ENCODE measurements at regions not wholly inside any gene's neighbourhood (a gene's known extent, or its start where the extent isn't known, plus 50 kb on each side); places are given as distances from the start of the nearest gene placed in this dataset.
A peak's percentile ranks its signal among the peaks of the same experiment; 100 is the strongest.
"Not testable (repeated sequence)": the region's sequence is repeated elsewhere in the genome, so short reads cannot be mapped to it uniquely, and the experiment has no call there.

- DNase-seq (ENCODE audit: low read depth), result no peak
These were observed 119.7 kb downstream of the DTL start for GRCh38 chr1:212155219-212155618.

DNA sequence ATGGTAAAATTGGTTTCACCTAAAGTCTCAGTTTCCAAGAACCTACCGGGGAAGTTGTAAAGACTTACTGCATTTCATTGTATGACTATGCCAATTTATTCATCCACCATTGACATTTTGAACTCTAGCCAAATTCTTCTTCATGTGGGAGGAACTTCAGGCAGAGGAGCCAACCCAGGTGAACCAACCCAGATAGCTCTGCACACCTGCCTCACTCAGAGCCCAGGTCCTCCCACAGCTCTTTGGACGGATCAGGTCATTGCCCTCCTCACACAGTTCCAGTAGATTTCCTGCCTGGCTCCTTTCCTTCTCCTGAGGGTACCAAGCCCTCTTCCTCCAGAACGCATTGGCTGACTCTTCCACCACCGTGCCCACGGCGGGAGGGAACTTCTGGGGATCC is 121.7 kb downstream of the DTL start:
- DNase-seq (ENCODE audit: low read depth), result no peak

- DNase-seq (ENCODE audit: low read depth), result no peak
These were observed 123.6 kb downstream of the DTL start for GRCh38 chr1:212158912-212159796.

DNA sequence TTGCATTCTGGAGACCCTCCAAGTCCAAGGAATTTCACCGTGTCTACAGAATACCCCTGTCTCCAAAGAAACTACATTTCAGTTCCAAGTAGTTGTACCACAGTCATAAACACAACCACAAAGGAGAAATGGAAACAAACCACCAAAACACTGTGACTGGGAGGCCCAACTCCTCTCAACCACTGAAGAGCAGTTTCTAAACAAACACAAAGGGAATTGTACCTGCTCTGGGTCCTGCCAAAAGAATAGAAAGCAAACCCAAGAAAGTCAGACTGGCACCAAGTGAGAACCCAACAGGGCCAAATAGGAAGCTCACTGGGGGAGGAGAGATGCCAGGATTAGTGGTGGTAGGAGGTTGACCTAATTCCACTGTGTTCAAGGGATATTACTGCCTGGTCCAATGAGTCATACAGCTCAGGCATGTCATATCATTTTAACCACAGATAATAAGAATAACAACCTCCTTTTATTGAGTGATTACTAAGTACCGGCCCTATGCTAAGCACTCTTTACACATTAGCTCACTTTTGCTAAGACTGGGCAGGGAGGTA is 123.9 kb upstream of the PPP2R5A start:
- peak; percentile 45 for DNase-seq (ENCODE audit: low read depth)

- DNase-seq (ENCODE audit: low read depth), result no peak
These were observed 122.6 kb upstream of the PPP2R5A start for GRCh38 chr1:212162635-212163034.

- DNase-seq (ENCODE audit: low read depth), result no peak
These were observed 120.9 kb upstream of the PPP2R5A start for GRCh38 chr1:212164095-212164872.

GRCh38 chr1:212166244-212166643 is 119.0 kb upstream of the PPP2R5A start:
- DNase-seq (ENCODE audit: low read depth), result no peak

GRCh38 chr1:212166644-212167043 is 118.6 kb upstream of the PPP2R5A start:
- no peak for DNase-seq (ENCODE audit: low read depth)

GRCh38 chr1:212167098-212167497 is 118.1 kb upstream of the PPP2R5A start:
- DNase-seq (ENCODE audit: low read depth), result no peak

DNA sequence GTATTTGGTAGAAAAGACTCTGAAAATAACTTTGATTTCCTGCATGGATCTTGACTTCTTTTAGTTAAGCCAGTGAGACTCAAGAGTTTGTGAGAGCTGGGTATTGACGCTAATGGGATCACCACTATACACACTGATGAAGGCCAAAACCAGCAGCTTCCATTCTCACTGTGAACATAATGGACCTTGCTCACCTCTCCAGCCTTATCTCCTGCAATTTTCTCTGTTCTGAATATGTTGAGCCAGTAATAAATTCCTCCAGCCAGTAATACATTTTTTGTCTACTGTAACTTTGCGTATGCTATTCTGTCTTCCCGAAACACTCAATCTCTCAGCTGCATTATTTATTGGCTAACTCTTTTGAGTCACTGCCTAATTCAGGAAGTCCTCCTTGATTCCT is 111.6 kb upstream of the PPP2R5A start:
- no peak for DNase-seq (ENCODE audit: low read depth)

DNA sequence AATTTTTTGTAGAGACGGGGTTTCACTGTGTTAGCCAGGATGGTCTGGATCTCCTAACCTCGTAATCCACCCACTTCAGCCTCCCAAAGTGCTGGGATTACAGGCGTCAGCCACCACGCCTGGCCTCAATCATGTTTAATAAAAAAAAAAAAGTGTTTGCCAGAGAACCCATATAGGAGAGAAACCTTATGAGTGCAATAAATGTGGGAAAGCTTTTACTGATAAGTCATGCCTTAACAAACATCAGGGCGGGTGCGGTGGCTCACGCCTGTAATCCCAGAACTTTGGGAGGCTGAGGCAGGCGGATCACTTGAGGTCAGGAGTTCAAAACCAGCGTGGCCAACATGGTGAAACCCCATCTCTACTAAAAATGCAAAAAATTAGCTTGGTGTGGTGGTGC is 110.9 kb upstream of the PPP2R5A start:
- not testable (repeated sequence) for DNase-seq (ENCODE audit: low read depth)

GRCh38 chr1:212177542-212177941 is 107.7 kb upstream of the PPP2R5A start:
- no peak for DNase-seq (ENCODE audit: low read depth)

GRCh38 chr1:212178851-212179250 is 106.4 kb upstream of the PPP2R5A start:
- no peak for DNase-seq (ENCODE audit: low read depth)

DNA sequence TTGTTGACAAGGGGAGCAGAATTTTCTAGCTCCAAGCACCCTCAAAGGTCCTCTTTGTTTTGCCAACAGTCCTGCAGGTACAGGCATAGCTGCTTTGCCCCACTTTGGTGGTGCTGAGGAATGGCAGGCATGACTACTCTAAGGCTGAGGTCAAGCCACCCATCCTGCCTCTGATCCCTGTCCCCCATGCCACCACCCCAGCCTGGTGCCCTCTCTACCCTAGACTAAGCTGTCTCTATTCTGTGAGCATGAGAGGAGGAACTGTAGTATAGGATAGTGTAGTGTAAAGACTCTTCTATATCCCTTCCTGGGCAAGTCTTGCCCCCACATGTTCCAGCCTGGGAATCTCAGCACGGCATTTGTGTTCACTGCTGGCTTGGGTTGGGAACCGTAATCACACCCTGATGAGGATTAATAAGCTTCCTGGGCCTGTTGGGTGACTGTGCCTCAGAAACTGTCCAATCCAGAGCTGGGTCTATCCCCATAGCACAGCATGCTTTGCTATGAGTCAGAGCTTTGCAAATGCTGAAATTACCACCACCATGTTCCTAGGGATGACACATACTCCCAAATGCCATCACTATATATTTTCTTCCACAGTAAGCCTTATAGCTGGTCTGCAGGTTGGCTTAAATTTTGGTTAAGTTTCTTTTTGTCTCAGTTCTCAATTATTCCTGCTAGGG is 105.7 kb upstream of the PPP2R5A start:
- DNase-seq (ENCODE audit: low read depth), result peak; percentile 80

DNA sequence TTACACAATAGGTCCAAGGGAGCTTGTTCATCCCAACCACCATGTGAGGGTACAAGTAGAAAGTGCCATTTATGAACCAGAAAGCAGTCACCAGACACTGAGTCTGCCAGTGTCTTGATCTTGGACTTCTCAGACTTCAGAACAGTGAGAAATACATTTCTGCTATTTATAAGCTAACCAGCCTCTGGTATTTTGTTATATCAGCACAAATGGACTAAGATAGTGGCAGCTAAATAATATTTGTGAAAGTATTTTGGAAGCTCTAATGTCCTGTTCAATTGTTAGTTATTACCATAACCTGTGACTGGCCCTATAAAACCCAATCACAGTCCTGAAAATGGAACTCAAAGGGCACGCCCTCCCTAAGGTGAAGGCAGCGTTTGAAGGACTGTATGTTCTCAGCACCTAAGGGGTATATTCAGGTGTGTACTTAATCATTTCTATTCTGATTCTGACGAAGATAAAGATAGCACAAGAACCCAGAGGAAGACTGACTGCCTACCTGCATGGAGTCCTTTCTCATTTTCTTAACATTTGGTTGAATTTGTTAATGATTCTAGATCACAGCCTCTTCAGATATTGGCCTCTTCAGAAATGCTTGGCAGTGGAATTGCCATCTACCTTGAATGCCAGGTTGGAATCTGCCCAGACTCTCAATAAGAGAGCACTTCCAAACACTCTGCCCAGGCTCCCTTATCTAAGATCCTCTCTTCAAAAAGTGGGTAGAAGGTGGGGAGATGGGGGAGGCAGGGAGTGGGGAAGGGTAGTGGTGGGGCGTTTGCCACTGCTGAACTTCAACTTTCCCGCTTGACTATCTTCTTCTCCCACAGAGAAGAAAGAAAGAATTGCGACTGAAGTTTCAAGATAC is 104.0 kb upstream of the PPP2R5A start:
- no peak for DNase-seq (ENCODE audit: low read depth)

DNA sequence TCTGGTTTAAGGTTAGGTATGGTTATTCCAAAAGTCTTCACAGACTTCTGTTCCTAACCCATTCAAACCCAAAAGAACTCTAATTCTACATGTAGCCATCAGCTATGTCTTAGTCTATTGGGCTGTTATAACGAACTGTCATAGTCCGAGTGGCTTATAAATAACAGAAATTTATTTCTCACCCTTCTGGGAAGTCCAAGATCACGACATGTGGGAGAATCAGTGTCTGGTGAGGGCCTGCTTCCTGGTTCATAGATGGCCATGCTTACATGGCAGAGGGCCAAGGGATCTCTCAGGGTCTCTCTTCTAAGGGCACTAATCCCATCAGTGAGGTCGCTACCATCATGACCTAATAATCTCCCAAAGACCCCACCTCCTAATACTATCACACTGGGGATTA is 103.0 kb upstream of the PPP2R5A start:
- no peak for DNase-seq (ENCODE audit: low read depth)

GRCh38 chr1:212182579-212182978 is 102.6 kb upstream of the PPP2R5A start:
- DNase-seq (ENCODE audit: low read depth), result no peak

GRCh38 chr1:212186427-212187207 is 98.6 kb upstream of the PPP2R5A start:
- DNase-seq (ENCODE audit: low read depth), result no peak

DNA sequence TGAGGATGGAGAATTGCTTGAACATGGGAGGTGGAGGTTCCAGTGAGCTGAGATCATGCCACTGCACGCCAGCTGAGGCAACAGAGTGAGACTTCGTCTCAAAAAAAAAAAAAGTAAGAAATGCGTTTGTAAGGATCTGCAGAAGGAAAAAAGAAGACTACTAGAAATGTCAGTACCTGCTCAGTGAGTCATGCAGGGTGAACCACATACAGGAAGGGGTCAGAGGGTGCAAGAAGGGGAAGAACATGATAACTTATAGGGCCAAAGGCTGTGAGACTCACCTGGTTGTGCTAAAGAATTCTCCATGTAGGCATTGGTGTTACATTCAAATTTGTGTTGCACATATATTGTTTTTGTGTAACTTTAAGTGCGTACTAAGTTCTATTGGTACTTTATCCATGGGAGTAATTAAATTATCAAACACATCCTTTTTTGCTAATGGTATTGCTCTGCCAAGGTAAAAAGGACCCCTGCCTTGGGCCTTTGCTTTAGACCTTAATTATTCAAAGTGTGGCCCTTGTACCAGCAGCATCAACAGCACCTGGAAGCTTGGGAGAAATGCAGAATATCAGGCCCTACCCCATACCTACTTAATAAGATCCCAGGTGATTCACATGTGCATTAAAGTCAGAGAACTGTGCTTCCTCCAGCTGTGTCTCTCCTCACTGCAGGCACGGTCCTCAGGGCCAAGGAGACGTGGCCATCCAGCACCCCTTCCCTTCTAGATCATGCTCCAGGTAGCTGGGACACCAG is 96.4 kb upstream of the PPP2R5A start:
- no peak for DNase-seq (ENCODE audit: low read depth)

GRCh38 chr1:212189352-212189738 is 95.9 kb upstream of the PPP2R5A start:
- DNase-seq (ENCODE audit: low read depth), result no peak
